GM18507 (cell line): ENCODE measurements at regions not wholly inside any gene's neighbourhood (a gene's known extent, or its start where the extent isn't known, plus 50 kb on each side); places are given as distances from the start of the nearest gene placed in this dataset.
A peak's percentile ranks its signal among the peaks of the same experiment; 100 is the strongest.

Experiments used
- DNase-seq: peaks from one replicate; pipeline ENCODE4 v3.0.0; 2011; ENCODE audit warnings: low read depth; ENCODE audit not compliant: insufficient read length; ENCODE audit errors: extremely low spot score
- FAIRE-seq: peaks from 2 replicates; lab custom pipeline; 2011; peaks lifted over from hg19 to GRCh38; lab: Jason Lieb, UNC

GRCh38 chr2:157192445-157193423, 64.8 kb upstream of the GALNT5 start:
- DNase-seq (no peak), FAIRE-seq (peak; percentile 65)

GRCh38 chr2:157193461-157193860, 64.0 kb upstream of the GALNT5 start:
- DNase-seq (no peak), FAIRE-seq (peak; percentile 48)

GRCh38 chr2:157194097-157194688, 63.3 kb upstream of the GALNT5 start:
- DNase-seq (peak; percentile 8), FAIRE-seq (peak; percentile 89)

- no peak for FAIRE-seq
- DNase-seq: no peak
These were observed 62.7 kb upstream of the GALNT5 start for GRCh38 chr2:157194844-157195243.

GRCh38 chr2:157196956-157197355, 60.5 kb upstream of the GALNT5 start:
- DNase-seq (no peak), FAIRE-seq (no peak)

- no peak for FAIRE-seq
- DNase-seq: no peak
These were observed 59.7 kb upstream of the GALNT5 start for GRCh38 chr2:157197848-157198247.

GRCh38 chr2:157203651-157204050, 53.9 kb upstream of the GALNT5 start:
- no peak for DNase-seq
- FAIRE-seq: no peak

- FAIRE-seq (no peak), DNase-seq (no peak)
These were observed 53.1 kb upstream of the GALNT5 start for GRCh38 chr2:157204401-157204800.

GRCh38 chr2:157206916-157207315, 50.6 kb upstream of the GALNT5 start:
- DNase-seq (no peak), FAIRE-seq (no peak)
